Heart left ventricle (tissue), 14 donors: ENCODE measurements at regions not wholly inside any gene's neighbourhood (a gene's known extent, or its start where the extent isn't known, plus 50 kb on each side); places are given as distances from the start of the nearest gene placed in this dataset.

Source experiments
- ATAC-seq, 4 donors: fragments of 200-7000 bp; cut with Tn5 transposase; one replicate each; pipeline ENCODE4 v1.9.1; 2020 to 2022; ENCODE audit warnings: moderate library complexity in 4 of 4, mild to moderate bottlenecking in 3 of 4, moderate number of reproducible peaks in 1 of 4
- DNase-seq, 5 donors: peaks; one replicate each; pipeline ENCODE4 v3.0.0-alpha.2; 2020
- H3K27ac ChIP-seq, 12 donors: fragments of 200-600 bp; sonication (generic) in 4 of 12; one replicate each; pipeline versions ENCODE4 v1.5.0 to v1.8.0; 2016 to 2022; ENCODE audit warnings: mild to moderate bottlenecking in 2 of 12
- H3K27me3 ChIP-seq, 9 donors: fragments of 200-600 bp; sonication (generic) in 2 of 9; one replicate each; pipeline versions ENCODE4 v1.5.1 to v1.8.0; 2016 to 2022; ENCODE audit warnings: mild to moderate bottlenecking in 3 of 9
- H3K36me3 ChIP-seq, 9 donors: fragments of 200-600 bp; sonication (generic) in 2 of 9; one replicate each; pipeline versions ENCODE4 v1.5.0 to v1.8.0; 2018 to 2022; ENCODE audit warnings: mild to moderate bottlenecking in 2 of 9
- H3K4me1 ChIP-seq, 12 donors: fragments of 200-600 bp; sonication (generic) in 4 of 12; one replicate each; pipeline versions ENCODE4 v1.5.0 to v1.8.0; 2016 to 2022; ENCODE audit warnings: mild to moderate bottlenecking in 3 of 12
- H3K4me3 ChIP-seq, 12 donors: fragments of 200-600 bp; sonication (generic) in 4 of 12; one replicate each; pipeline versions ENCODE4 v1.5.0 to v1.8.0; 2017 to 2022; ENCODE audit warnings: mild to moderate bottlenecking in 9 of 12, moderate library complexity in 4 of 12
- H3K9me3 ChIP-seq, 12 donors: fragments of 200-600 bp; sonication (generic) in 4 of 12; one replicate each; pipeline versions ENCODE4 v1.5.0 to v1.8.0; 2016 to 2022; ENCODE audit warnings: mild to moderate bottlenecking in 1 of 12
- CTCF ChIP-seq, 12 donors: fragments of 200-600 bp; sonication (generic) in 4 of 12; IDR thresholded peaks; one replicate each; pipeline versions ENCODE4 v1.5.0 to v1.8.0; 2018 to 2022; ENCODE audit warnings: antibody characterized with exemption in 12 of 12, mild to moderate bottlenecking in 5 of 12
- POLR2A ChIP-seq, 2 donors: fragments of 450-650 bp; IDR thresholded peaks; one replicate each; pipeline ENCODE4 v1.6.1; 2017; ENCODE audit warnings: antibody characterized with exemption in 2 of 2, mild to moderate bottlenecking in 2 of 2, moderate library complexity in 2 of 2
- intact Hi-C, 10 donors: fragments of 100-400 bp; cut with DNase I; formaldehyde crosslinking; loops; one replicate each; pipeline versions ENCODE4 v1.11.1 to v1.14.2; 2022
- donor health status: ischemic (EF 13 %, LVEDD 7.1; RV severe dilation, severe dysfunction).
- donor health status: DM: no; HTN: yes; CAD: no.
- donor health status: DM: no; HTN: no; CAD: no.
- donor health status: ischemic (EF 25% LVEDD 6.9; RV normal size, moderate dysfunction).
- donor health status: ischemic (EF 25% LVEDD 5.7; RV mildly dilated, moderate dysfunction).
- donor health status: DM: yes; HTN: yes; CAD: no.
- donor health status: ischemic (EF 35%, LVEDD 5.7; RV mildly dilated, moderate dysfunction).
- donor health status: nonischemic (EF 11% LVEDD 7.7; RV severe dilation, severe dysfunction).
- donor health status: DM: yes; HTN: yes; CAD: no.
- donor health status: PGD.
- donor health status: ischemic (EF 29% LVEDD 5.4; RV normal size, mild dysfunction).
- donor health status: nonischemic (EF 23%, LVEDD 6.1; RV moderate dilation, normal function).

- peaks cover 0 to 6% (median 0%) of the 10 kb centered on the region in 9 donors for H3K27me3 ChIP-seq
- no peak for DNase-seq
Observed at GRCh38 chr14:95635051-95635450, 51.2 kb upstream of the TCL1B start.

More at GRCh38 chr14:95635051-95635450, 51.2 kb upstream of the TCL1B start:
- no peaks in the 10 kb centered on the region for H3K4me1 ChIP-seq
- no peak overlapping the region for H3K4me3 ChIP-seq
- TF ChIP-seq POLR2A (IDR thresholded peaks at IDR 0.05) = no peak
- no peak for TF ChIP-seq CTCF (IDR thresholded peaks at IDR 0.05)
- H3K36me3 ChIP-seq = no peaks in the 10 kb centered on the region
- H3K27ac ChIP-seq = no peak overlapping the region
- intact Hi-C loops = no loop called here
- no peak for ATAC-seq
- H3K9me3 ChIP-seq = peaks cover 0 to 7% (median 0%) of the 10 kb centered on the region in 12 donors
